ENCODE measurements at regions not wholly inside any gene's neighbourhood (a gene's known extent, or its start where the extent isn't known, plus 50 kb on each side); places are given as distances from the start of the nearest gene placed in this dataset.

GRCh38 chr4:24720436-24720835 lies 74.9 kb upstream of the SOD3 start (continued):
- TF ChIP-seq CTCF (IDR thresholded peaks at IDR 0.05), result no peak
- TF ChIP-seq BHLHE40 (IDR thresholded peaks at IDR 0.05; ENCODE audit: low read depth, low read length), result no peak
- TF ChIP-seq POLR2AphosphoS2 (conservative IDR thresholded peaks at IDR 0.05; ENCODE audit: low read length), result no peak
- no peak for TF ChIP-seq CHD2 (IDR thresholded peaks at IDR 0.05; ENCODE audit: low read length, partially characterized antibody)
- TF ChIP-seq RCOR1 (IDR thresholded peaks at IDR 0.05; ENCODE audit: low read depth, low read length), result no peak
- TF ChIP-seq CBX2 (IDR thresholded peaks at IDR 0.05; ENCODE audit: borderline replicate concordance, low read depth), result no peak
- TF ChIP-seq FOXS1 (CRISPR knock-in tag; IDR thresholded peaks at IDR 0.05), result no peak

- ATAC-seq, result no peak
Measured at GRCh38 chr4:24720979-24721378, 74.4 kb upstream of the SOD3 start.

GRCh38 chr4:24722026-24722568 lies 73.3 kb upstream of the SOD3 start:
- TF ChIP-seq ESRRA (IDR thresholded peaks at IDR 0.05; ENCODE audit: borderline replicate concordance, low read length), result no peak
- no peak for TF ChIP-seq FOSL2 (IDR thresholded peaks at IDR 0.05)
- no peak for TF ChIP-seq FOSL2 (CRISPR knock-in tag; IDR thresholded peaks at IDR 0.05)
- TF ChIP-seq MYC (IDR thresholded peaks at IDR 0.05; ENCODE audit: borderline replicate concordance, low read length), result no peak
- TF ChIP-seq HMGXB4 (CRISPR knock-in tag; IDR thresholded peaks at IDR 0.05; ENCODE audit: borderline replicate concordance), result no peak
- TF ChIP-seq E2F6 (IDR thresholded peaks at IDR 0.05; ENCODE audit: borderline replicate concordance, low read depth), result no peak
- POLR2A ChIA-PET, result no interaction called here
- CTCF ChIA-PET, result no interaction called here
- DNase-seq (ENCODE audit: low read depth in 1 of 2, low spot score in 1 of 2) (peak in 1 of 2 experiments; percentile 5), FAIRE-seq (no peak), ATAC-seq (no peak)
- Histone ChIP-seq H3K27ac (no peak overlapping the region), H3K4me3 (no peak overlapping the region), H3K4me1 (no peaks in the 10 kb centered on the region), H3K4me2 (no peak overlapping the region), H3K9me3 (no peaks in the 10 kb centered on the region)
- WGBS (ENCODE audit: missing lambda C conversion rate), result 69% methylated on average over 4 of the region's 4 CpGs

More at GRCh38 chr4:24720979-24721378, 74.4 kb upstream of the SOD3 start:
- 48% methylated on average over 2 of the region's 2 CpGs for WGBS (ENCODE audit: missing lambda C conversion rate)
- no peak overlapping the region for H3K4me3 ChIP-seq
- no peaks in the 10 kb centered on the region for H3K9me3 ChIP-seq
- POLR2A ChIA-PET, result no interaction called here
- H3K4me2 ChIP-seq, result no peak overlapping the region
- CTCF ChIA-PET, result no interaction called here
- no peak overlapping the region for H3K27ac ChIP-seq
- DNase-seq (ENCODE audit: low read depth in 1 of 2, low spot score in 1 of 2) (no peak), FAIRE-seq (no peak)
- H3K4me1 ChIP-seq, result no peaks in the 10 kb centered on the region
- TF ChIP-seq RAD21 (conservative IDR thresholded peaks at IDR 0.05 in 1 of 2, IDR thresholded peaks at IDR 0.05 in 1 of 2) (no peak), E2F6 (IDR thresholded peaks at IDR 0.05; ENCODE audit: borderline replicate concordance, low read depth) (no peak), BCL3 (IDR thresholded peaks at IDR 0.05) (no peak), NFE2L2 (conservative IDR thresholded peaks at IDR 0.05; ENCODE audit: low read length) (no peak), MYC (IDR thresholded peaks at IDR 0.05; ENCODE audit: borderline replicate concordance, low read length) (no peak)

Data from A549 (cell line).